GM23248 (cell line): ENCODE measurements at regions not wholly inside any gene's neighbourhood (a gene's known extent, or its start where the extent isn't known, plus 50 kb on each side); places are given as distances from the start of the nearest gene placed in this dataset.

ENCODE experiments used
- EZH2 ChIP-seq: fragments of 200-600 bp; sonication (generic); IDR thresholded peaks from 2 replicates; pipeline ENCODE4 v1.6.1; 2018; ENCODE audit warnings: antibody characterized with exemption, mild to moderate bottlenecking; ENCODE audit not compliant: insufficient read depth, poor library complexity, severe bottlenecking
- EZH2phosphoT487 ChIP-seq: fragments of 200-600 bp; sonication (generic); IDR thresholded peaks from 2 replicates; pipeline ENCODE4 v1.6.1; 2018; ENCODE audit warnings: antibody characterized with exemption, moderate library complexity, mild to moderate bottlenecking, low read depth; ENCODE audit not compliant: insufficient read depth

DNA sequence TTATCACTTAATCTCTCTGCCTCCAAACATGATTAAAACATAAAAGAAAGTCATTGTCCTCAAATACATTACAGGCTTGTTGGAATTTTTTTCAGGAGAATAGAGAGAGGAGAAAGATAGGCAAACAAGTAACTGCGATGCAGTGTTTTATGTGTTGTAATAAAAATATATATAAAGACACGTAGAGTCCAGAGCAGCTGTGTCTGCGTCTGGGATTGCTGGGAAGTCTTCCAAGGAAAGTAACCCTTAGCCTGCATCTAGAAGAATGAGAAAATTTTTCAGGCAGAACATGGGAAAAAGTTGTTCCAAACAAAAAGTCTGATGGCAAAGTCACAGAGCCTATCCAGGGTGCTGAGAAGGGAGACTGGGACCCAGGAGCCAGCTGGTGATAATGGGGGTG lies 91.8 kb upstream of the ST6GAL2 start:
- TF ChIP-seq EZH2 (no peak), EZH2phosphoT487 (no peak)
